MM.1S (cell line): ENCODE measurements at regions not wholly inside any gene's neighbourhood (a gene's known extent, or its start where the extent isn't known, plus 50 kb on each side); places are given as distances from the start of the nearest gene placed in this dataset.

ENCODE experiments used
- DNase-seq: peaks from one replicate; pipeline ENCODE4 v3.0.0-alpha.2; 2015
- H2AFZ ChIP-seq: fragments of 300-600 bp; sonication (generic); 2 replicates; pipeline ENCODE4 v1.6.0; 2016; ENCODE audit warnings: antibody characterized with exemption, low read length
- H3F3A ChIP-seq: fragments of 300-600 bp; sonication (generic); 2 replicates; pipeline ENCODE4 v1.6.1; 2016; ENCODE audit warnings: mild to moderate bottlenecking, antibody characterized with exemption, low read length, moderate library complexity, mixed read lengths; ENCODE audit not compliant: insufficient read depth
- H3K27ac ChIP-seq: fragments of 300-600 bp; sonication (generic); 2 replicates; pipeline ENCODE4 v1.5.1; 2016; ENCODE audit warnings: mild to moderate bottlenecking, low read length
- H3K27me3 ChIP-seq: fragments of 300-600 bp; sonication (generic); replicated peaks from 2 replicates; pipeline ENCODE4 v1.6.0; 2016; ENCODE audit warnings: low read length; ENCODE audit not compliant: insufficient read depth
- H3K36me3 ChIP-seq: fragments of 300-600 bp; sonication (generic); replicated peaks from 2 replicates; pipeline ENCODE4 v1.6.1; 2016; ENCODE audit warnings: mild to moderate bottlenecking, low read length, mixed read lengths; ENCODE audit not compliant: insufficient read depth
- H3K4me1 ChIP-seq: fragments of 300-600 bp; sonication (generic); 2 replicates; pipeline ENCODE4 v1.6.1; 2016; ENCODE audit warnings: low read length, mixed read lengths
- H3K4me2 ChIP-seq: fragments of 300-600 bp; sonication (generic); 2 replicates; pipeline ENCODE4 v1.6.0; 2016; ENCODE audit warnings: low read depth, low read length
- H3K4me3 ChIP-seq: fragments of 300-600 bp; sonication (generic); 2 replicates; pipeline ENCODE4 v1.5.1; 2016; ENCODE audit warnings: low read length, mixed read lengths
- H3K79me2 ChIP-seq: fragments of 300-600 bp; sonication (generic); 2 replicates; pipeline ENCODE4 v1.6.1; 2016; ENCODE audit warnings: mixed run types, low read length, mixed read lengths
- H3K9ac ChIP-seq: fragments of 300-600 bp; sonication (generic); 2 replicates; pipeline ENCODE4 v1.6.1; 2016; ENCODE audit warnings: low read length, mixed read lengths
- H3K9me2 ChIP-seq: fragments of 300-600 bp; sonication (generic); replicated peaks from 2 replicates; pipeline ENCODE4 v1.6.1; 2016; ENCODE audit warnings: mild to moderate bottlenecking, low read length, mixed read lengths; ENCODE audit not compliant: insufficient read depth
- H3K9me3 ChIP-seq: fragments of 300-600 bp; sonication (generic); replicated peaks from 2 replicates; pipeline ENCODE4 v1.6.1; 2016; ENCODE audit warnings: mild to moderate bottlenecking, low read length, mixed read lengths; ENCODE audit not compliant: insufficient read depth
- H4K20me1 ChIP-seq: fragments of 300-600 bp; sonication (generic); 2 replicates; pipeline ENCODE4 v1.6.1; 2016; ENCODE audit warnings: mild to moderate bottlenecking, low read length, moderate library complexity, mixed read lengths; ENCODE audit not compliant: insufficient read depth
- CTCF ChIP-seq: fragments of 300-600 bp; sonication (generic); IDR thresholded peaks from 2 replicates; pipeline ENCODE4 v1.5.1; 2016; ENCODE audit warnings: antibody characterized with exemption, low read length, mixed read lengths
- EZH2 ChIP-seq: fragments of 300-600 bp; sonication (generic); optimal IDR thresholded peaks from 2 replicates; pipeline ENCODE3; 2017; ENCODE audit warnings: low read depth, mild to moderate bottlenecking, antibody characterized with exemption, low read length, mixed read lengths
- EZH2phosphoT487 ChIP-seq: fragments of 300-600 bp; sonication (generic); IDR thresholded peaks from 2 replicates; pipeline ENCODE4 v1.6.1; 2018; ENCODE audit warnings: antibody characterized with exemption, low read length

GRCh38 chr6:106830930-106831329 lies 143.6 kb downstream of the CD24 start:
- no peaks in the 10 kb centered on the region for H3K27me3 ChIP-seq
- no peaks in the 10 kb centered on the region for H3K4me1 ChIP-seq
- no peaks in the 10 kb centered on the region for H4K20me1 ChIP-seq
- no peak overlapping the region for H3K9ac ChIP-seq
- no peak overlapping the region for H3K27ac ChIP-seq
- H3K36me3 ChIP-seq = no peaks in the 10 kb centered on the region
- no peak overlapping the region for H2AFZ ChIP-seq
- H3F3A ChIP-seq = no peaks in the 10 kb centered on the region
- no peaks in the 10 kb centered on the region for H3K9me3 ChIP-seq
- TF ChIP-seq CTCF = no peak
- TF ChIP-seq EZH2phosphoT487 = no peak
- no peak for TF ChIP-seq EZH2
- no peak overlapping the region for H3K4me2 ChIP-seq
- DNase-seq = no peak
- H3K9me2 ChIP-seq = no peaks in the 10 kb centered on the region
- H3K79me2 ChIP-seq = no peaks in the 10 kb centered on the region
- no peak overlapping the region for H3K4me3 ChIP-seq

DNA sequence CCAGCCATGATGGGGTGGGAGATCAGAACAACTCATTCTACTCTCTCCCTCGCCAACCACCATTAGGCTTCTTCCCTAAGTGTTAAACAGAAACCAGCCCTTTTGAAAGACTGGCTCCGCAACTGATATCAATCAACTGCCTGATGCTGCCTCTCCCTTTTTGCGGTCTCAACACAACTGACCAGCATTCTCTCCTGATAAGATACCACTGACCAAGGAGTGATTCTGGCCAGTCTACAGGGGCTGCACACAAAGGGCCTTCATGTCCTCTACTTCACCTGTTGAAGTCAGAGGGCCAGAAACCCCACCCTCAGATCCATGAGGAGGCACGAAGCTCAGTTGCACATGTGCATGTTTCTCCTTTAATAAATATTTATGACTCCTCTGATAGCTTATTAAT lies 145.1 kb downstream of the CD24 start:
- H3K4me1 ChIP-seq = no peaks in the 10 kb centered on the region
- no peak overlapping the region for H3K4me2 ChIP-seq
- no peaks in the 10 kb centered on the region for H3K36me3 ChIP-seq
- no peak for DNase-seq
- H3K9me2 ChIP-seq = no peaks in the 10 kb centered on the region
- H3K9me3 ChIP-seq = no peaks in the 10 kb centered on the region
- H3K27me3 ChIP-seq = no peaks in the 10 kb centered on the region
- no peak overlapping the region for H3K9ac ChIP-seq
- no peak for TF ChIP-seq EZH2phosphoT487
- TF ChIP-seq CTCF = no peak
- H4K20me1 ChIP-seq = no peaks in the 10 kb centered on the region
- H3K4me3 ChIP-seq = no peak overlapping the region
- no peak overlapping the region for H2AFZ ChIP-seq
- no peaks in the 10 kb centered on the region for H3F3A ChIP-seq
- H3K79me2 ChIP-seq = no peaks in the 10 kb centered on the region
- H3K27ac ChIP-seq = no peak overlapping the region

DNA sequence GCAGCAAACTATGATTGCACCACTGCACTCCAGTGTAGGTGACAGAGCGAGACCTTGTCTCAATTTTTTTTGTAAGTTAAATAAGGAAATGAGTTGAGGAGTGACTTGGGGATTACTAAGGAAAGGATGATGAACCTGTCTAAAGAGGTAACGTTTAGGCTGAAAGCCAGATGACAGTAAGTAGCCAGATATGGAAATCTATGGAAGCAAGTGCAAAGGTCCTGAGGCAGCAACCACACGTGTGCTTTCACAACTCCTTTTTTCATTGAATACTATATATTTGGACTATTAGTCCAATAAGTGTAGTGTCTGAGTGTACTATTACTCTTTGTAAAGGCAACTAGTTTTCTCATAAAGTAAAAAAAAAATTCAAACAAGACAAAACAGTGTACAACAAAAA lies 147.4 kb downstream of the CD24 start:
- no peak overlapping the region for H2AFZ ChIP-seq
- no peaks in the 10 kb centered on the region for H3K4me1 ChIP-seq
- no peaks in the 10 kb centered on the region for H3K36me3 ChIP-seq
- H3K79me2 ChIP-seq = no peaks in the 10 kb centered on the region
- H3K9me3 ChIP-seq = no peaks in the 10 kb centered on the region
- H4K20me1 ChIP-seq = no peaks in the 10 kb centered on the region
- TF ChIP-seq CTCF = no peak
- no peak for TF ChIP-seq EZH2phosphoT487
- TF ChIP-seq EZH2 = no peak
- H3K4me3 ChIP-seq = no peak overlapping the region
- no peaks in the 10 kb centered on the region for H3K27me3 ChIP-seq
- H3K9me2 ChIP-seq = no peaks in the 10 kb centered on the region
- H3K4me2 ChIP-seq = no peak overlapping the region
- H3K27ac ChIP-seq = no peak overlapping the region
- DNase-seq = no peak
- no peaks in the 10 kb centered on the region for H3F3A ChIP-seq
- no peak overlapping the region for H3K9ac ChIP-seq
